NCI-H2196 (cell line): ENCODE measurements at regions not wholly inside any gene's neighbourhood (a gene's known extent, or its start where the extent isn't known, plus 50 kb on each side); places are given as distances from the start of the nearest gene placed in this dataset.
A peak's percentile ranks its signal among the peaks of the same experiment; 100 is the strongest.
"Not testable (repeated sequence)": the region's sequence is repeated elsewhere in the genome, so short reads cannot be mapped to it uniquely, and the experiment has no call there.

Source experiments
- DNase-seq: peaks from one replicate; lab custom pipeline; 2025; ENCODE audit not compliant: unreplicated experiment; lab: John Stamatoyannopoulos, UW

DNA sequence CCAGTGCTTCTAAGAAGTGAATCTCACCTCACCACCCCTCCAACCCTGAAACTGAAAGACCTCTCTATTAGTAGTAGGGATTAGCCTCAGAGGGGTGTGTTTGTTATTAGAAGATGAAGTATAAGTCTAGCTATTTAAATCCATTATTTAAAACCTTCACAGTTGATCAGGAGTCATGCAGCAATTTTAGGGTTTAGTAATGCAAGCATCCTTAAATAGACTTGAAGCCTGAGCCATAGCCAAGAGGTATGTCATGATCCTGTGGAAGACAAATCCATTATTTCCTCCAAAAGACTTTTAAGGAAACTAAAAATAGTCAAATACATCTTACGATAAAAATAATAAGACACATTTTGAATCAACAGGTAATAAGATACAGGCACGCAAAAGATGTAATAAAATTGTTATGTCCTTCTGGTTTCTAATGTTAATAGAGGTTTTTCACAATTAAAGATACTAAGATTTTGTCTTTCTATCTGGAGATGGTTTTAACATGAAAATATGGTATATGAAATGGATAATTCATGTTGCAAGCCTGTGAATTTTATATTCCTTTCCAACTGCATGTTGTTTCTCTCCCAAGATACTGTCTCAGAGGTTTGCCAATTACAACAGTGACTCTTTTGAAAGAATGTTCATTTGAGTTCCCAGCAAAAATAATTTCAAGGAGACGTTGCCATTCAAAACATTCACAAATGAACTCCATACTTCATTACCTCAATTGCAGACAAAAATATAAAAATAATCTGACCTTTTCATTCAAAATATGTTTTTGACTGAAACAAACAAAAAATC lies 68.0 kb downstream of the LUZP4 start:
- no peak for DNase-seq

- DNase-seq: not testable (repeated sequence)
Measured at GRCh38 chrX:115359508-115359907, 70.0 kb downstream of the LUZP4 start.

DNA sequence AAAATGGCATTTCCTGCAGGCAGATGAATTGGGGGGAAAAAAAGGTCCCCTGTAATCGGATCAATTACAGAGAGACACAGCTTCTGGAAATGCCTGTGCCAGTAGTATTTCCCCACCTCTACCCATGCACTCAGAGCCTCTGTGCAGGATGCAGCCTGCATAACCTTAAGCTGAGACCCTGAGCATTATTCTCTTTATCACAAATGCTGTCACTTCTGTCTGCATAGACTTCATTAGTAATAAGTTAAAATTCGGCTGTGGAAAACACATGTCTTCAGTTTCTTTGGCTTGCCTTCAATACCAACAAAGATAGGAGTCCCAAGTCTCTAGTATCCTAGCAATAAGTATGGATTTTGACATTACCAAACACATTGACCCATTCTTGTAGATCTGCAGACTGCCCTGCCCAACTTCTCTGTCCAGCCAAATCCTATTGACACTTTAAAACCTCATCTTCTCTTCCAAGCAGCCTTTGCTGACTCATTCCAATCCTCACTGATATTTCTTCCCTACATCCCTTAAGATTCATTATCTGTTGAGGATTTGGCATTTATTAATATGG lies 70.8 kb downstream of the LUZP4 start:
- DNase-seq: no peak

DNA sequence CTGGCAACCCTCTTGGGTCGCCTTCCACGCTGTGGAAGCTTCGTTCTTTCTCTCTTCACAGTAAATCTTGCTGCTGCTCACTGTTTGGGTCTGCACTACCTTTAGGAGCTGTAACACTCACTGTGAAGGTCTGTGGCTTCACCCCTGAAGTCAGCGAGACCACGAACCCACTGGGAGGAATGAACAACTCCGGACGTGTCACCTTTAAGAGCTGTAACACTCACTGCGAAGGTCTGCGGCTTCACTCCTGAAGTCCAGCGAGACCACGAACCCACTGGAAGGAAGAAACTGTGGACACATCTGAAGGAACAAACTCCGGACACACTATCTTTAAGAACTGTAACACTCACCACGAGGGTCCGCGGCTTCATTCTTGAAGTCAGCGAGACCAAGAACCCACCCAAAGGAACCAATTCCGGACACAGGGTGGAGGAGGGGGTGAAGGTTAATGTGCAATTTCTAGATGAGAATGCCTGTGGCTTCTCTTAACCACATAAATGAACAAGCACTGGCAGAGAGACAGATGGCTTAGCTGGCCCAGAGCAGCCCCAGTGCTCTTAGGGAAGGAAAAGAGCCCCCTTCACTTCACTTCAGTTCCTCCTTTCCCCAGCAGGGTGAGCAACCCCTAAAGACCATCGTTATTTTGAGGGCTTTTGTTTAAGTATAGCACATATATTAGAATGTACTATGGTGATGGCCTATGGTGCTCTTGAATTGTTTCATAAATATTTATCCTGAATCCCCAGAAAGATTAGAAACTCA lies 73.0 kb downstream of the LUZP4 start:
- DNase-seq: no peak

DNA sequence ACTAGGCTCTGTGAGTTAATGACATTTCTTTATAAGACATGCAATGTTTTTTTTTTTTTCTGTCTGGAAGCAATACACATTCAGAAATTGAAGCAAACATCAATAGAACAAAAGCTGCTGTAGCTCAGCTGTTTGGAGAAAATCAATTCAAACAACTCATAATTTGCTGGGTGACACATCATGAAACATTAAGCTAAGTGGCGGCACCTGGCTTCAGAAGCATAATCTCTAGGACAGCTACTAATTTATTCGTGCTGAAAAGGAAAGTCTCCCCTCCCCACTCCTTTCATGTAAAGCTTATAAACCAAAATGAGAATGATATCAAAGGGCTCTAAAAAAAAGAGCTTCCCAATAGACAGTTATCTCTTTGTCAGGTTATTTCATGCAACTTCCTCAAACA lies 73.9 kb downstream of the LUZP4 start:
- no peak for DNase-seq

- DNase-seq: no peak
Measured at GRCh38 chrX:115363897-115364296, 74.4 kb downstream of the LUZP4 start.

GRCh38 chrX:115364670-115365069 lies 75.2 kb downstream of the LUZP4 start:
- DNase-seq: no peak

GRCh38 chrX:115366535-115366934 lies 77.0 kb downstream of the LUZP4 start:
- no peak for DNase-seq

DNA sequence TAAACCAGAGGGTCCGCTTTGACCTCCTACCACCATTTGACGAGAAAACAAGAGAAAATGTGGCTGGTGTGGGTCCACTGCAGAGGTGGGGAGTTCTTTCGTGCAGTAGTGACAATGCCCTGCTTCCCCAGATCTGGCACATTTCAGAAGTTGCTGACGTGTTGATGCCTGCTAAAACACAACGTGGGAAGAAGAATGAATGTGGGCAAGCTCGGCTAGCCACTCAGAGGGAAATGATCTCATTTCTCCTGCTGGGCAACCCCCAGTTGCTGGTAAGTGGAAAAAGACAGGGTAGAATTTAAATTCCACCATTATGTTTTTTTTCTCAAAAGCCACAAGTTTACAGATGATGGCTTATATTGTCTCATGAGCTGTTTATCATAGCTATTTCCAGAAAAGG lies 77.9 kb downstream of the LUZP4 start:
- no peak for DNase-seq

DNA sequence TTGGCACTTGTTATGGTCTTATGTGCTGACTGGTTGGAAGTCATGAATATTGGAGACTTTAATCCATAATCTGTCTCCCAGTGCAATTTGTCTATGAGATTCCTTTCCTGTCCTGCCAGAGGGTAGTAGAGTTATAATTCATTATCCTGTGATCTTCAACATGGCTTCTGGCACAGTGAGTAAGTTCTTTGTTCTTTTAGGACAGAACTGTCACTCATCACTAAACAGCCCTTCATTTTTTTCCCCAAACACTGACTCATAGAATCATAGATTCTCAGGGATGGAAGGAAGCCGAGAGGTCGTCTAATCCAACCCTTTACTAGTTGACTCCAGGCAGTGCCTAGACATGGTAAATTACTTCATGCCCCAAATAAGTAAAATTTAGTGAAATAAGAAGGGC lies 78.4 kb downstream of the LUZP4 start:
- DNase-seq: no peak

DNA sequence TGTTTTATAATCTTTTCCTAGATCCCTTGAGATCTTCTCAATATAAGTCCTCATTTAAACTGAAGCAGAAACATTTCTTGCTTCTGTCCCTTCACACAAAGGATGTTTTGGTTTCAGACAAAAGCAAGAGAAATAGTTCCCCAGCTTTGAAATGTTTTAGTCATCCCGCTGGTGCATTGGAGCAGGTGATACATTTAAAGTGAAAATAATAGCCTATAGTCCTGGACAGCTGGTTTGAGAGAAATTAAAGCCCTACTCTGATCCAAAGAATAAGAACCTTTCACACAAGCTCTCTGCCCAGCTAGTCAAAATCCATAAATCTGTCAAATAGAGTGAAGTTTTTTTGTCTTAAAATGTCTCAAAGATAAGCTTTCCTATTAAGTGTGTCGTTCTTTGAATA lies 79.4 kb downstream of the LUZP4 start:
- no peak for DNase-seq

GRCh38 chrX:115372152-115372551 lies 82.6 kb downstream of the LUZP4 start:
- DNase-seq: no peak

DNA sequence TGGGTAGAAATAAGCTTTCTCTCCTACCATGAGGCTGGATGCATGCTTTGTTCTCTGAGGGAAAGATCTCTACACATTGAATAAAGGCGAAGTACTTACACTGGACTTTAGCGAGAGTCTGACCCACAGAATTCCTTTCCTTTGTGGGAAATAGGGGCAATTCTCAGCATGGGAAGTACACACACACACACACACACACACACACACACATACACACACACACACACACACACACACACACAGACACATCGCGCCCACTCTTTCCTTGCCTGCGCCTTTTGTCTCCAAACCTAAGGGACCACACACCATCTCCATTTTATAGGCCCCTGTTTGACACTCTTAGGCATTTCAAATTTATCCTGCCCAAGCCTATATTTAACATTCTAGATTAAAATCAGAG lies 83.8 kb downstream of the LUZP4 start:
- no peak for DNase-seq

DNA sequence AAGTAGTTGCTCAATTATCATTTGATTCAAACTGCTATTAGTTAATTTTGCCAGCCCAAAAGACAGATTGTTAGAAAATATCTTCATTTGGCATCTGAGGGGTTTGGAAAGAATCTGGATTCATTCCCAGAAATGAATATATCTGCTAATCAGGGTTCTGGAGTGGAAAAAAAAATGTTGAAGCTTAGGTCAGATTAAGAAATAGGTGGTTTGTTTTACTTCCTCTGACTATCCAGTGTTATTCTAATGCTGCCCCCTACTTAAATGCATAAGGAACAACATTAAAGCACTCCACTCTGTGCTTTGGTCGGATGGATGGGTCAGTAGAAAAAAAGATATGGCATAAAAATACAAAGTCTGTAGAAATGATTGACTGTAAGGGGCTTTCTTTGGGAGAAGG lies 89.0 kb downstream of the LUZP4 start:
- no peak for DNase-seq

GRCh38 chrX:115387327-115387726 lies 97.8 kb downstream of the LUZP4 start:
- DNase-seq: no peak

- DNase-seq: no peak
Measured at GRCh38 chrX:115388879-115389278, 99.4 kb downstream of the LUZP4 start.

DNA sequence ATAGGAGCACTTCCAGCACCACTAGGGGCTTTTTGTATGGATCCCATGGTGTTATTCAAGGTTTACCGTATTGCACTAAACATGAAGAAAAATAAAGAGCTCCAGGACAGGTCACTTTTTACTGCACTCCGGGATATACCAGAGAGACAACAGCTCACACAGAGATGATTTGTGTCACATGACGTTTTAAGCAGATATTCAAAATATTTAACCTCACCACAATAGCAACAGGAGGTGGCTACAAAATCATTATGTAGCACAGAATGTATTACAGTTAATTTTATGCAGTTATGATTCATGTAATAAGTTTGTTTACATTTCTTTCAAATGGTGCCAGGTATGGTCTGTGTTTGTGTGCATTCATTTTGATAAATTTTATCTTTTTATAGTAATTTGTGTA lies 100.6 kb downstream of the LUZP4 start:
- DNase-seq: no peak

- DNase-seq: no peak
Measured at GRCh38 chrX:115392031-115392430, 102.5 kb downstream of the LUZP4 start.

- no peak for DNase-seq
Measured at GRCh38 chrX:115392871-115393270, 103.4 kb downstream of the LUZP4 start.

GRCh38 chrX:115393271-115393670 lies 103.8 kb downstream of the LUZP4 start:
- DNase-seq: peak; percentile 16

DNA sequence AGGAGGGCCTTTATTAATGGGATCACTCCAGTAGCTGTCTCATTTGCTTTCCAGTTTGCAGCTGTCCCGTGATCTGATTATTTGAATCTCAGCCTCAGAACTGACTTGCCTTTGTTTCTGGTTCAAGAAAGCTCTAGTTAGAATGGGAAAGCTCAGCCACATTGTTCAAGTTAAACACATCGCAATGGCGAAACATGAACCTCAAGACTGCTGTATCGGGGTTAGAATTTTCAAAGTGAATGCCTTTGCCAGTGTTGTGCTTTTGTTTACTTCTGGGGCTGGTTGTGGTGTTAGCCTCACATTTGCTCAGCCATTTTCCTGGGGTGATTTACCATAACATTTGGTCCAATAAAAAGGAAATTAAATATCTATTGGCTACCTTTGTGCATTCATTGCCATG lies 105.3 kb downstream of the LUZP4 start:
- not testable (repeated sequence) for DNase-seq

- DNase-seq: no peak
Measured at GRCh38 chrX:115399306-115399705, 109.8 kb downstream of the LUZP4 start.
